VCaP (cell line): ENCODE measurements at regions not wholly inside any gene's neighbourhood (a gene's known extent, or its start where the extent isn't known, plus 50 kb on each side); places are given as distances from the start of the nearest gene placed in this dataset.

ENCODE experiments used
- H3K27ac ChIP-seq: fragments of 450-650 bp; 2 replicates; pipeline ENCODE4 v1.5.1; 2017
- CTCF ChIP-seq: fragments of 450-650 bp; conservative IDR thresholded peaks from 2 replicates; pipeline ENCODE4 v1.5.1; 2017; ENCODE audit warnings: mild to moderate bottlenecking, moderate library complexity

- TF ChIP-seq CTCF = no peak
- H3K27ac ChIP-seq = no peak overlapping the region
Observed at GRCh38 chr15:94937242-94937641, 705.9 kb downstream of the MCTP2 start.

GRCh38 chr15:94943888-94944287, 712.5 kb downstream of the MCTP2 start:
- TF ChIP-seq CTCF = no peak
- H3K27ac ChIP-seq = no peak overlapping the region

GRCh38 chr15:94951538-94951937, 720.2 kb downstream of the MCTP2 start:
- no peak overlapping the region for H3K27ac ChIP-seq
- no peak for TF ChIP-seq CTCF

- H3K27ac ChIP-seq = no peak overlapping the region
- no peak for TF ChIP-seq CTCF
Observed at GRCh38 chr15:94963953-94964352, 732.6 kb downstream of the MCTP2 start.

GRCh38 chr15:94965593-94965992, 734.2 kb downstream of the MCTP2 start:
- no peak overlapping the region for H3K27ac ChIP-seq
- TF ChIP-seq CTCF = no peak

GRCh38 chr15:94968133-94968532, 736.8 kb downstream of the MCTP2 start:
- TF ChIP-seq CTCF = no peak
- no peak overlapping the region for H3K27ac ChIP-seq

- H3K27ac ChIP-seq = no peak overlapping the region
- no peak for TF ChIP-seq CTCF
Observed at GRCh38 chr15:94970096-94970495, 738.7 kb downstream of the MCTP2 start.

- no peak for TF ChIP-seq CTCF
Observed at GRCh38 chr15:94970802-94971201, 739.4 kb downstream of the MCTP2 start.

More at GRCh38 chr15:94970802-94971201, 739.4 kb downstream of the MCTP2 start:
- no peak overlapping the region for H3K27ac ChIP-seq
